ENCODE measurements at regions not wholly inside any gene's neighbourhood (a gene's known extent, or its start where the extent isn't known, plus 50 kb on each side); places are given as distances from the start of the nearest gene placed in this dataset.

DNA sequence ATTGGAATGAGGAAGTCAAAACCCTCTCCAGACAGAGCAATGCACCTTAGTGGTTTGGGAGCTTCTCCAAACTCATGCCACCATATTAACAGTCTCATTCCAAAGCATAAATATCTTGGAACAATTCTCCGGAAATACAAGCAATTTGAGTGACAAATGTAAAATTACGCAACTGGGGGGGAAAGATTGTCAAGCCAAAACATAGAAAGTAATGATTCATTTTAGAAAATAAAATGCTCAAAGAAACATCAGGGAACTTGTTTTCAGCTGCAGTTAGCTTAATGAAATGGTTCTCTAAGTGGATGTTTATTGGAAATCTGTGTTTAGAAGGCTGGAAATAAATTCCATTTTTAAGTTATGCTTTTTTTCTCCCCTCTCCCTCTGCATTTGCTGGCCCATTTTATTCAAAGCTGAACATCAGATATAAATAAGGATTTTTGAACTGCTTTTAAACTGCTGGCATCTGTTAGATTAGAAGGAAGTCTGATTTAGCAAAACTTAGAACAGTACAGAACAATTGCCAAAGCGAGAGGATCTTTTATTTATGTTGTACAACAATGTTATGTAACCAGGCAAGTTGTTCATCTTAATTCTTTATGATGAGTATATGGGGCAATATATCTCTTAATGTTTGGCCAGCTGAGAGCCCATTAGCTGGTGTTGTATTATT lies 551.9 kb downstream of the PRELID2 start:
- TF ChIP-seq, protein P1, sequence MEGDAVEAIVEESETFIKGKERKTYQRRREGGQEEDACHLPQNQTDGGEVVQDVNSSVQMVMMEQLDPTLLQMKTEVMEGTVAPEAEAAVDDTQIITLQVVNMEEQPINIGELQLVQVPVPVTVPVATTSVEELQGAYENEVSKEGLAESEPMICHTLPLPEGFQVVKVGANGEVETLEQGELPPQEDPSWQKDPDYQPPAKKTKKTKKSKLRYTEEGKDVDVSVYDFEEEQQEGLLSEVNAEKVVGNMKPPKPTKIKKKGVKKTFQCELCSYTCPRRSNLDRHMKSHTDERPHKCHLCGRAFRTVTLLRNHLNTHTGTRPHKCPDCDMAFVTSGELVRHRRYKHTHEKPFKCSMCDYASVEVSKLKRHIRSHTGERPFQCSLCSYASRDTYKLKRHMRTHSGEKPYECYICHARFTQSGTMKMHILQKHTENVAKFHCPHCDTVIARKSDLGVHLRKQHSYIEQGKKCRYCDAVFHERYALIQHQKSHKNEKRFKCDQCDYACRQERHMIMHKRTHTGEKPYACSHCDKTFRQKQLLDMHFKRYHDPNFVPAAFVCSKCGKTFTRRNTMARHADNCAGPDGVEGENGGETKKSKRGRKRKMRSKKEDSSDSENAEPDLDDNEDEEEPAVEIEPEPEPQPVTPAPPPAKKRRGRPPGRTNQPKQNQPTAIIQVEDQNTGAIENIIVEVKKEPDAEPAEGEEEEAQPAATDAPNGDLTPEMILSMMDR (conservative IDR thresholded peaks at IDR 0.05; ENCODE audit: low read depth): no peak
- no peak for DNase-seq (ENCODE audit: low spot score)
- ChIA-PET CTCF (interaction anchor here (0.6 to 1.0 kb wide), 2 partner anchors 18 to 45 kb away, joined by 3 to 4 read pairs; no protein-coding TSS in a partner anchor), POLR2A (ENCODE audit: low non-redundant PET) (no interaction called here)
- no peak overlapping the region for H3K27ac ChIP-seq

DNA sequence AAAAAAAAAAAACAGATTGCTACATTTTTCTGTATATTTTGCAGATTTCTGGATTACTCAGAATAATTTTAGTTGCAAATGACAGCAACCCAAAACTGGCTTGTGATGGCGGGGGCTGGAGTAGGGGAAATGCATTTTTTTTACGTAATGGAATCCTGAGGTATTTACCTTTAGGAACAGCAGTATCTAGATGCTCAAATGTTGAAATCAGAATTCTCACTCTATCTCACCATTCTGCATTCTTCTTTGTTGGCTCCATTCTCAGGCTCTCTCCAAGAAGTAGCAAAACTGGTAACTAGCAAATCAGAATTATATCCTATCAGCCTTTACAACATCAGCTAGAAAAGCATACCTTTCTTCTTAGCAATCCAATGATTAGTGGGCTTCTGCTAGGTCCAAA lies 554.3 kb downstream of the PRELID2 start:
- DNase-seq (ENCODE audit: low spot score): no peak
- ChIA-PET CTCF (no interaction called here), POLR2A (ENCODE audit: low non-redundant PET) (no interaction called here)
- TF ChIP-seq, protein P1 (conservative IDR thresholded peaks at IDR 0.05; ENCODE audit: low read depth): no peak
- H3K27ac ChIP-seq: no peak overlapping the region

DNA sequence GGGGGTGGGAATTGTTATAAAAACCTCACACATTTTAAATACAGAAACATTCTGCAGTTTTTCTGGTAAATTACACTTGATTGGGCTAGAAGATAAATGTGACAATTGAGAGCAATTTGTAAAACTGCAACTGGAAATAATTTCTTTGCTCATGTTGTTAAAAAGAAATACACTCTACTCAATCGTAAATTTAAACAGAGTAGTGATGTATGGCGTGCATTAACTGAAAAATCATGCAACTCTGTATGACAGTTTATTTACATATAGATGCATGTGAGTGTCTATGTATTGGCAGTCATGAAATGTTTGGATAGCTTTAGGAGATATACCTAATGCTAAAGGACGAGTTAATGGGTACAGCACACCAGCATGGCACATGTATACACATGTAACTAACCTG lies 554.9 kb downstream of the PRELID2 start:
- POLR2A ChIA-PET (ENCODE audit: low non-redundant PET): no interaction called here
- DNase-seq (ENCODE audit: low spot score): no peak
- no peak overlapping the region for H3K27ac ChIP-seq
- TF ChIP-seq, protein P1 (conservative IDR thresholded peaks at IDR 0.05; ENCODE audit: low read depth): no peak
- CTCF ChIA-PET: no interaction called here

DNA sequence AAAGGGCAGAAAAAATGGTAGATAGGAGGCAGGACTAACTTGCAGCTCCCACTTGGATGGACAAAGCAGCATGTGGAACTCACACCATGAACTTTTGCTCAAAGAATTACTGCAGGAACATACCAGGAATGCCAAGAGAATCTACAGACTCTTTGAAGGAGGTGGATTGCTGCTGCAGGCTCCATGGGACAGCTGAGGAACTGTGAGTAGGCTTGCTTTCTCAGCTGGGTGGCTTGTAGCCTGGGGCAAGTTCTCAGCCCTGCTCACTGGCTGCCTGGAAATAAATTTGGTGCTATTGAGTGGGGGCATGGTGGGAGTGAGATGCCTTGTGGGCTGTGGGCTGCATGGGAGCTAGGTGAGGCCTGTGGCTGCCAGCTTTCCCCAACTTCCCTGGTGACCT lies 574.5 kb downstream of the PRELID2 start:
- TF ChIP-seq, protein P1 (conservative IDR thresholded peaks at IDR 0.05; ENCODE audit: low read depth): no peak
- ChIA-PET POLR2A (ENCODE audit: low non-redundant PET) (no interaction called here), CTCF (interaction anchor here (0.7 kb wide), 1 partner anchor 263 kb away, joined by 3 read pairs; no protein-coding TSS in a partner anchor)
- DNase-seq (ENCODE audit: low spot score): no peak
- H3K27ac ChIP-seq: no peak overlapping the region

DNA sequence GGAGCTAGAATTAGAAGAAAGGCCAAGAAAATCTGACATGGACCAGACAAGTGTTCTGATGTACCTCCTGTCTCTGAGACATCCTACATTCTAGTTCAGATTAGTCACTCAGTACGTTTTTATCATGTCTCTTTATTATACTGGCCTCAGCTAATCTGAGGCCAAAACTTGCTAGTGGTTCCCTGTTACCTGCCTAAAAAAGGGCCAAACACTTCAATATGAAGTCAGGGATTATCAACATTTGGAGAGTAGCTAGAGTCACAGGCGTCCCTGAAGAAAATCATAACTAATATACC lies 587.4 kb downstream of the PRELID2 start:
- TF ChIP-seq, protein P1 (conservative IDR thresholded peaks at IDR 0.05; ENCODE audit: low read depth): no peak
- POLR2A ChIA-PET (ENCODE audit: low non-redundant PET): no interaction called here
- H3K27ac ChIP-seq: no peak overlapping the region
- CTCF ChIA-PET: no interaction called here
- DNase-seq (ENCODE audit: low spot score): no peak

DNA sequence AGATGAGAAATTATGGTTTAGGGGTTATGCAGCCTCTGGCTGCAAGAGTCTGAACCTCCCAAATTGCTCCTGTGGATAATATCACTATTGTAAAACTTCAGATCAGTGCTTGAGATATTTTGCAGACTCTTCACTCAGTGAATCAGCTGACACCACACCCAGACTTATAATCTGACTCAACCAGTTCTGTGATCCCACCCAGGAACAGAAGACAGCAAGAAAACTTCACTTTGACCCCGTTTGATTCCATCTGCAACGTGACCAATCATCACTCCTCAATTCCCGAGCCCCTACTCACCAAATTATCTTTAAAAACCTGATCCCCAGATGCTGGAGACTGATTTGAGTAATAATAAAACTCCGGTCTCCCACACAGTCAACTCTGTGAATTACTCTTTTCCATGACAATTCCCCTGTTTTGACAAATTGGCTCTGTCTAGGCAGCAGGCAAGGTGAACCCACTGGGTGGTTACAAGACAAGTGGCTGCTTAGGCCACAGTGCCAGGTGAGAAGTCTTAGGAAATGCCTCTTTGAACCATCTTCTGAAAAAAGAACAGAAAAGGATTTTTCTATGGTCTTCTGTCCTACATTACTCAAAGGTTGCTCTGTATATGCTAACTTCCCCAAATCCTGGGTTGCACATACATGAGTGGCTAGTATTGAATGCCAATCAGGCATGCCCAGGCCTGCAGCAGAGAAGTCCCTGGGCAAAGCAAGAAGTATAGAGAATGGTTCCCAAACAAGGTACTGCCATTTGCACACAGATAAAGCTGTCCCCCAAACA lies 588.0 kb downstream of the PRELID2 start:
- H3K27ac ChIP-seq: no peak overlapping the region
- ChIA-PET CTCF (no interaction called here), POLR2A (ENCODE audit: low non-redundant PET) (no interaction called here)
- peak; percentile 55 for DNase-seq (ENCODE audit: low spot score)
- TF ChIP-seq, protein P1 (conservative IDR thresholded peaks at IDR 0.05; ENCODE audit: low read depth): no peak

Data from RWPE1 (cell line).